PC-3 (cell line): ENCODE measurements at regions not wholly inside any gene's neighbourhood (a gene's known extent, or its start where the extent isn't known, plus 50 kb on each side); places are given as distances from the start of the nearest gene placed in this dataset.

Source experiments
- ATAC-seq: fragments of 200-7000 bp; cut with Tn5 transposase; 2 replicates; pipeline ENCODE4 v1.9.1; 2020; ENCODE audit warnings: mild to moderate bottlenecking, moderate library complexity
- BruUV-seq: library from RNA; stranded (reverse); fragments of 400-500 nt; replicated peaks from 2 replicates; lab custom pipeline; 2021; lab: Mats Ljungman, UMichigan
- CTCF ChIA-PET: fragments of 300-600 bp; sonication (Branson Sonifier 250); formaldehyde crosslinking; loops from one replicate; lab custom pipeline; 2022; ENCODE audit warnings: antibody characterized with exemption; lab: Charles Lee
- POLR2A ChIA-PET: fragments of 300-600 bp; sonication (Branson Sonifier 250); formaldehyde crosslinking; loops from one replicate; lab custom pipeline; 2022; ENCODE audit warnings: antibody characterized with exemption; ENCODE audit not compliant: unreplicated experiment; lab: Charles Lee
- DNase-seq: peaks from one replicate; pipeline ENCODE4 v3.0.0-alpha.2; 2015
- H2AFZ ChIP-seq: fragments of 300-600 bp; sonication (generic); 2 replicates; pipeline ENCODE4 v1.6.0; 2016; ENCODE audit warnings: antibody characterized with exemption, low read length
- H3F3A ChIP-seq: fragments of 300-600 bp; sonication (generic); one replicate; pipeline ENCODE4 v1.6.0; 2017; ENCODE audit warnings: antibody characterized with exemption, low read length, control low read depth, mild to moderate bottlenecking; ENCODE audit not compliant: unreplicated experiment
- H3K27ac ChIP-seq: fragments of 300-600 bp; sonication (generic); 2 replicates; pipeline ENCODE4 v1.5.1; 2016; ENCODE audit warnings: mild to moderate bottlenecking, low read length
- H3K27me3 ChIP-seq: fragments of 300-600 bp; sonication (generic); 2 replicates; pipeline ENCODE4 v1.6.1; 2016; ENCODE audit warnings: low read length, mixed read lengths
- H3K36me3 ChIP-seq: fragments of 300-600 bp; sonication (generic); 2 replicates; pipeline ENCODE4 v1.6.1; 2016; ENCODE audit warnings: low read depth, mixed run types, low read length, mixed read lengths
- H3K4me1 ChIP-seq: fragments of 300-600 bp; sonication (generic); 2 replicates; pipeline ENCODE4 v1.5.1; 2016; ENCODE audit warnings: low read length; ENCODE audit not compliant: insufficient read depth
- H3K4me2 ChIP-seq: fragments of 300-600 bp; sonication (generic); 2 replicates; pipeline ENCODE4 v1.6.0; 2016; ENCODE audit warnings: low read length
- H3K4me3 ChIP-seq: fragments of 300-600 bp; sonication (generic); 2 replicates; pipeline ENCODE4 v1.5.1; 2016; ENCODE audit warnings: mild to moderate bottlenecking, low read length, mixed read lengths
- H3K79me2 ChIP-seq: fragments of 300-600 bp; sonication (generic); 2 replicates; pipeline ENCODE4 v1.6.1; 2017; ENCODE audit warnings: low read length, mixed read lengths
- H3K9ac ChIP-seq: fragments of 300-600 bp; sonication (generic); 2 replicates; pipeline ENCODE4 v1.6.0; 2016; ENCODE audit warnings: mild to moderate bottlenecking, low read length
- H3K9me2 ChIP-seq: fragments of 300-600 bp; sonication (generic); replicated peaks from 2 replicates; pipeline ENCODE4 v1.6.1; 2016; ENCODE audit warnings: mixed run types, low read length, mixed read lengths
- H3K9me3 ChIP-seq: fragments of 300-600 bp; sonication (generic); 2 replicates; pipeline ENCODE4 v1.6.1; 2016; ENCODE audit warnings: low read length, mixed read lengths
- H4K20me1 ChIP-seq: fragments of 300-600 bp; sonication (generic); 2 replicates; pipeline ENCODE4 v1.6.1; 2016; ENCODE audit warnings: low read length, mixed read lengths
- CTCF ChIP-seq: fragments of 300-600 bp; sonication (generic); conservative IDR thresholded peaks from 2 replicates; pipeline ENCODE4 v1.5.1; 2017; ENCODE audit warnings: antibody characterized with exemption, low read depth, mild to moderate bottlenecking, low read length
- EZH2 ChIP-seq: fragments of 300-600 bp; sonication (generic); IDR thresholded peaks from one replicate; pipeline ENCODE4 v1.6.1; 2017; ENCODE audit warnings: antibody characterized with exemption, mild to moderate bottlenecking, low read length; ENCODE audit not compliant: unreplicated experiment
- EZH2phosphoT487 ChIP-seq: fragments of 300-600 bp; sonication (generic); IDR thresholded peaks from 2 replicates; pipeline ENCODE4 v1.6.1; 2018; ENCODE audit warnings: mild to moderate bottlenecking, antibody characterized with exemption, low read length, borderline replicate concordance
- intact Hi-C: fragments of 100-400 bp; cut with micrococcal nuclease; formaldehyde crosslinking; loops from 2 replicates; pipeline ENCODE4 v1.9.0; 2023

GRCh38 chr3:103189941-103190340 is 755.1 kb downstream of the ZPLD1 start:
- POLR2A ChIA-PET = no interaction called here
- Histone ChIP-seq H3K36me3 (no peaks in the 10 kb centered on the region), H3K79me2 (no peaks in the 10 kb centered on the region), H3K9ac (no peak overlapping the region), H3K9me3 (0 out of 2 replicates have a peak, but pooled peaks cover 8% of the 10 kb centered on the region), H3F3A (no peaks in the 10 kb centered on the region), H2AFZ (no peak overlapping the region), H3K4me3 (no peak overlapping the region), H3K9me2 (no peaks in the 10 kb centered on the region), H4K20me1 (no peaks in the 10 kb centered on the region), H3K27ac (no peak overlapping the region), H3K27me3 (no peaks in the 10 kb centered on the region), H3K4me2 (no peak overlapping the region), H3K4me1 (peaks cover 3% of the 10 kb centered on the region; the same call in 1 of the 2 replicates)
- intact Hi-C loops = no loop called here
- CTCF ChIA-PET = no interaction called here
- TF ChIP-seq CTCF (no peak), EZH2phosphoT487 (no peak), EZH2 (no peak)
- DNase-seq (no peak), ATAC-seq (no peak)
- BruUV-seq = no TSS peak

GRCh38 chr3:103195216-103195615 is 760.4 kb downstream of the ZPLD1 start:
- H3K9me3 ChIP-seq = 0 out of 2 replicates have a peak, but pooled peaks cover 8% of the 10 kb centered on the region
- intact Hi-C loops = no loop called here
- H3K9ac ChIP-seq = no peak overlapping the region
- peak; percentile 19 for DNase-seq
- H3K27ac ChIP-seq = no peak overlapping the region
- no peak overlapping the region for H2AFZ ChIP-seq
- H3K4me2 ChIP-seq = no peak overlapping the region
- H3F3A ChIP-seq = no peaks in the 10 kb centered on the region
- H3K79me2 ChIP-seq = no peaks in the 10 kb centered on the region
- no TSS peak for BruUV-seq
- no peaks in the 10 kb centered on the region for H3K36me3 ChIP-seq
- H3K4me3 ChIP-seq = no peak overlapping the region
- ATAC-seq = no peak
- TF ChIP-seq EZH2 = no peak
- TF ChIP-seq CTCF = no peak
- no peak for TF ChIP-seq EZH2phosphoT487
- ChIA-PET CTCF (no interaction called here), POLR2A (no interaction called here)
- no peaks in the 10 kb centered on the region for H4K20me1 ChIP-seq
- no peaks in the 10 kb centered on the region for H3K9me2 ChIP-seq
- H3K27me3 ChIP-seq = no peaks in the 10 kb centered on the region
- H3K4me1 ChIP-seq = no peaks in the 10 kb centered on the region

GRCh38 chr3:103203441-103203840 is 768.6 kb downstream of the ZPLD1 start:
- no peak overlapping the region for H3K4me3 ChIP-seq
- H4K20me1 ChIP-seq = no peaks in the 10 kb centered on the region
- H3K27ac ChIP-seq = no peak overlapping the region
- H3K79me2 ChIP-seq = no peaks in the 10 kb centered on the region
- intact Hi-C loops = no loop called here
- CTCF ChIA-PET = no interaction called here
- no peak overlapping the region for H3K9ac ChIP-seq
- POLR2A ChIA-PET = no interaction called here
- H3K36me3 ChIP-seq = no peaks in the 10 kb centered on the region
- no peaks in the 10 kb centered on the region for H3K4me1 ChIP-seq
- BruUV-seq = no TSS peak
- no peak for TF ChIP-seq EZH2phosphoT487
- no peak for TF ChIP-seq EZH2
- TF ChIP-seq CTCF = no peak
- ATAC-seq (no peak), DNase-seq (no peak)
- H3K9me3 ChIP-seq = no peaks in the 10 kb centered on the region
- no peak overlapping the region for H3K4me2 ChIP-seq
- H3K27me3 ChIP-seq = peaks cover 16% of the 10 kb centered on the region; the same call in 1 of the 2 replicates
- H3F3A ChIP-seq = no peaks in the 10 kb centered on the region
- no peaks in the 10 kb centered on the region for H3K9me2 ChIP-seq
- no peak overlapping the region for H2AFZ ChIP-seq
